ENCODE measurements at regions not wholly inside any gene's neighbourhood (a gene's known extent, or its start where the extent isn't known, plus 50 kb on each side); places are given as distances from the start of the nearest gene placed in this dataset.
A peak's percentile ranks its signal among the peaks of the same experiment; 100 is the strongest.

DNA sequence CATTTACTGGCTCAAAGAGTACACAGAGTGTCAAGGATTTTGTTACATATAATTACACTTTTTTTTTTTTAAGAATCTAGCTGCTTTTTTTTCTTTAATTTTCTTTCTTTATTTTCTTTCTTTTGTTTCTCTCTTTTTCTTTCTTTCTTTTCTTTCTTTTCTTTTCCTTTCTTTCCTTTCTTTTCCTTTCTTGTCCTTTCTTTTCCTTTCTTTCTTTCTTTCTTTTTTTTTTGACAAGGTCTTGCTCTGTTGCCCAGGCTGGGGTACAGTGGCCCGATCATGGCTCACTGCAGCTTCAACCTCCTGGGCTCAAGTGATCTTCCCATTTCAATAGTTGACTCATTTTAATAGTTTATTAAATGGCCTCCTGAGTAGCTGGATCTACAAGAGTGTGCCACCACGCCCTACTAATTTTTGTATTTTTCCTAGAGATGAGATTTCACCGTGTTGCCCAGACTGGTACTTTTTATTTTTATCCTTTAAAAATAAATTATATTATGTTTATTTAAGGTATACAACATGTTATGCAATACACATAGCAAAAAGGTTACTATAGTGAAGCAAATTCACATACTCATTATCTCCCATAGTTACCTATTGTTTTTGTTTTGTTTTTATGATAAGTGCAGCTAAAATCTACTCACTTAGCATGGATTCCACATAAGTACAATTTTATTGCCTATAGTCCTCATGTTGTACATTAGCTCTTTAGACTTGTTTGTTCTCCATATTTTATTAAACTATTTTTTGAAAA lies 381.5 kb upstream of the KLF4 start:
- peaks cover 2% of the 10 kb centered on the region for H3K36me3 Mint-ChIP-seq
- H3K4me1 Mint-ChIP-seq = peaks cover 41 to 70% (median 51%) of the 10 kb centered on the region in 3 donors
- H3K4me3 Mint-ChIP-seq = peak overlapping the region in 1 of 4 donors; percentile 6
- H3K27me3 Mint-ChIP-seq = peaks cover 1% of the 10 kb centered on the region
- no peaks in the 10 kb centered on the region for H3K9me3 Mint-ChIP-seq
- no peak overlapping the region for H3K27ac Mint-ChIP-seq

DNA sequence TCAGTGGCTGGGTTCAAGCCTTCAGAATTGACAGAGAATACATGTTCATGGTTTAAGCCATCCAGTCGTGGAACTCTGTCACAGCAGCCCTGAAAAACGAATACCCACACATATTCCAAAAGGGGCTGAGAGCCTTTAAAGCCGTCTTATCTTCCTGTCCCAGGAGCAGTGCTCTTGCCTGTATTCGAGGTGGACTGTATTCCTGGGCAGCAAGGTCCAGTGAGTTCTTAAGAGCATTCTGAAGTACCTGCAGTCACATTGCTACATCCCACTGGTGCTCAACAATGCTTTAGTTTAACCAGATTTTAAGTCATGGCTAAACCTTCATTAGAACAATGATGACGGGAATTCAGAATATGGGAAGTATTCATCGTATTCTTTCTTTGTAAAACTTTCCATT lies 380.7 kb upstream of the KLF4 start:
- H3K4me3 Mint-ChIP-seq = peak overlapping the region in 1 of 4 donors; percentile 18
- H3K36me3 Mint-ChIP-seq = peaks cover 2% of the 10 kb centered on the region
- H3K27ac Mint-ChIP-seq = no peak overlapping the region
- H3K9me3 Mint-ChIP-seq = no peaks in the 10 kb centered on the region
- H3K27me3 Mint-ChIP-seq = peaks cover 1% of the 10 kb centered on the region
- H3K4me1 Mint-ChIP-seq = peaks cover 35 to 63% (median 45%) of the 10 kb centered on the region in 3 donors

DNA sequence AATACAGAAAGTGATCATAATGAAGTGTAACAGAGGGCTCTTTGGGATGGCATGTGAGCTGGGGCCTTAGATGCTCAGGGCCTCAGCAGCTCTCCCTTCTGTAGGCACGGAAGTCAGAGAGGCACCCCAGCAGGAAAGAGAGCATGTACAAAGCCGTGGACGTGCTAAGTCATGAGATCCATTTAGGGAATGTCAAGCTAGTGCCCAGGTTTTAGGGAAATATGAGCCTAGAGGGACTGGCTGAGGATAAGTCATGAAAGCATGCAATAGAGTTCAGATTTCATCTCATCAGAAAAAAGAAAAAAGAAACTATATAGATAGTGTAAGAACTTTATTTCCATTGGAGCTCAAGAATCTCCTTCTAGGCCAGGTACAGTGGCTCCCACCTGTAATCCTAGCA lies 379.5 kb upstream of the KLF4 start:
- Mint-ChIP-seq H3K4me3 (peak overlapping the region in 1 of 4 donors; percentile 38), H3K4me1 (peaks cover 24 to 52% (median 34%) of the 10 kb centered on the region in 3 donors), H3K36me3 (peaks cover 2% of the 10 kb centered on the region), H3K27ac (peak overlapping the region in 1 of 3 donors; percentile 1), H3K27me3 (no peaks in the 10 kb centered on the region), H3K9me3 (no peaks in the 10 kb centered on the region)

DNA sequence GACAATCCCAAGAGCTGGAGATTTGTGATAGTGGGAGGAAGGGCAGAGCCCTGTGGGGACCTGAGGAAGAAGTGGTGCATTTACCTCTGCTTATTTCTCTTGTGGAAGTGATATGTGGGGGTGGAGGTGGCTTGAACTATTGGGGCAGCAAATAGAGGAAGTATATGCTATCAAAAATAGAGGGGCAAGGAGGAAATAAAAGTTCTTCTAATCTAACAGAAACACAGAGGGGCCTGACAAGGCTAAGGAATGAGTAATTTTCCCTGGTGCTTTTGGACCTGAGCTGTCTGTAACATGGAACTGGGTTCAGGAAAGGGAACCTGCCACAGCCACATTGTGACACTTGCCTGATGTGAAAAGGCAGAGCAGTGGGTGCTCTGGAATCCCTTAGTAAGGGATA lies 378.6 kb upstream of the KLF4 start:
- Mint-ChIP-seq H3K27me3 (no peaks in the 10 kb centered on the region), H3K27ac (peak overlapping the region in 2 of 3 donors; percentile 1 to 90), H3K9me3 (no peaks in the 10 kb centered on the region), H3K4me3 (peak overlapping the region in 2 of 4 donors; percentile 85 to 86), H3K36me3 (peaks cover 2% of the 10 kb centered on the region), H3K4me1 (peaks cover 21 to 45% (median 32%) of the 10 kb centered on the region in 3 donors)

DNA sequence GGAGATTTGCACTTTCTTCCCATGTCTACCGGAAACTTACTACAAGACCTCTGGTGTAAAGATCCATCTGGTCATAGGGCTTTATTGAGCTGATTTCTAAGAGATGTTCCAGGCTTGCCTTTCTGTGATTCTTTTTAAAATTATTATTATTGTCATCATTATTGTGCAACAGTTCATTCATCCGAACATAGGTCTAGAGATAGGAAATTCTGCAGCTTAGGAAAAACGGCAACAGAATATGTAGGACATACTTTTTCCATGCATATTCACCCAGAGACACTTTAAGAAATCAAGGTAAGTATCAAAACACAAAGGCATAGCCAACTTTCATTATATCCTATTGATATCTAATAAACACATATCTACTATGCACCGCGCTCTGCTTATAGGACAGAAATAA lies 378.2 kb upstream of the KLF4 start:
- Mint-ChIP-seq H3K4me3 (peak overlapping the region in 2 of 4 donors; percentile 85 to 86), H3K36me3 (peaks cover 2% of the 10 kb centered on the region), H3K9me3 (no peaks in the 10 kb centered on the region), H3K27me3 (no peaks in the 10 kb centered on the region), H3K27ac (peak overlapping the region in 2 of 3 donors; percentile 1 to 90), H3K4me1 (peaks cover 21 to 42% (median 32%) of the 10 kb centered on the region in 3 donors)

DNA sequence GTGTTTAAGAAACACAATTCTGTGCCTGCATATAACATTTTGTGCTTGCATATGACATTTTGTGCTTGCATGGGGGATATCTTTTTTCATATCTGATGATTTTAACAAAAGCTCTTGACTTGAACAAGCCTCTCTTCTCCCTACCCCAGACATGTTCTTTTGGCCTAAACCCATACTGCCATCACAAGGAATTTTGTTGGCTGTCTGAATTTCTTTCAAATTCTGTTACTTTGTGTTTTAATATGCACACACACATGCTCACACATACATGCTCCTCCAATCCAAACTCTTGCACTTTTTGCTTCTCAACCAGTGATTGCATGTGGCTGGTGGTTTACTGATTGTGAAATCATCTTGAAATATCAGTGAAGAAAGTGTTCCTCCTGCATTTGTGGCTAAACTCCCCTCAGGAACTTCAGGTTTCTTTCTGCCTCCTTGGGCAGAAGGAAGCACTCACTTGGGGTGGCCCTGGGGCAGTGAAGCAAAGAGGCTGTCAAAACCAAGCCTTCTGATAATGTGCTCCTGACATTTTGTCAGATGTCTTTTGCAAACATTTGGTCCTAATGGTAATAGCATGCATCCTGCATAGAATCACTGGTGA lies 377.2 kb upstream of the KLF4 start:
- H3K9me3 Mint-ChIP-seq = no peaks in the 10 kb centered on the region
- peak overlapping the region in 2 of 4 donors; percentile 63 to 90 for H3K4me3 Mint-ChIP-seq
- H3K27me3 Mint-ChIP-seq = no peaks in the 10 kb centered on the region
- peaks cover 5% of the 10 kb centered on the region for H3K36me3 Mint-ChIP-seq
- peaks cover 21 to 37% (median 30%) of the 10 kb centered on the region in 3 donors for H3K4me1 Mint-ChIP-seq
- peak overlapping the region in 1 of 3 donors; percentile 84 for H3K27ac Mint-ChIP-seq

DNA sequence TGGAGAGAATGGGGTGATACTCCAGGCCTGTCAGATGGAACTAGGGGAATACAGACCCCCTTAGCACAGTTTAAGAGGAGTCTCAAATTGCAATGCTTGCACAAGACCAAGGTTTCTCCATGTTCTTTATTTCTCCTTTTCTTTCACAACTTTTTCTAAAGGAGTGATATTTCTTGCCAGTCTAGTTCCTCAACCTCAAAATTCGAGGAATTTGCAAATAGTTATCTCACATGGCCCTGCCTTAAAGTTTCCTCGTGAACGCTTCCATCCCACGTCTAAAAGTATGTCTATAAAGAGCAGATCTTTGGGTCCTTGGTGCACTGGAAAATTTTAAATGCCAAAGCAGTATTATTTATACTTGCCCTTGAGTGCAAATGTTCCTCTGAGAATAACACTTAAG lies 373.8 kb upstream of the KLF4 start:
- H3K27me3 Mint-ChIP-seq = no peaks in the 10 kb centered on the region
- peaks cover 17 to 19% (median 19%) of the 10 kb centered on the region in 3 donors for H3K4me1 Mint-ChIP-seq
- peaks cover 2% of the 10 kb centered on the region for H3K36me3 Mint-ChIP-seq
- H3K27ac Mint-ChIP-seq = no peak overlapping the region
- H3K4me3 Mint-ChIP-seq = no peak overlapping the region
- H3K9me3 Mint-ChIP-seq = no peaks in the 10 kb centered on the region

DNA sequence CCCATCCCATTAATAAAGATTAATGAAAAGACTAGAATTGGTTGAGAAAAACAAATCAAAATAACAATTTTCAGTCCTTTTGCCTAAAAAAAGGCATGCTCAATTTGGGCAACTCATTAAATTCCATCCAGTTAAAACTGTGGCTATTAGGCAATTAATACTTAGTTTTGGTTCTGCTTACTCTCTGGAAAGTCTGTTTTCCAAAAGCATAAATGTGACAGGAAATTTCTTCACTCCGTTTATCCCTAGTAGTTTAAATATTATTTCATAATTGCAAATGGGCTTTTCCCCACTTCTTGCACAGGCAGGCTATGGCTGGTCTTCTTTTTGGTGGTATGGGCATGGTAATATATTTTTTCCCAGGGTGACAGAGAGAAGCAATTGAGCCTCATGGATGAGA lies 373.3 kb upstream of the KLF4 start:
- H3K27me3 Mint-ChIP-seq = no peaks in the 10 kb centered on the region
- H3K27ac Mint-ChIP-seq = no peak overlapping the region
- H3K9me3 Mint-ChIP-seq = peaks cover 0 to 3% (median 0%) of the 10 kb centered on the region in 3 donors
- H3K36me3 Mint-ChIP-seq = peaks cover 2% of the 10 kb centered on the region
- H3K4me1 Mint-ChIP-seq = peaks cover 12 to 14% (median 13%) of the 10 kb centered on the region in 3 donors
- H3K4me3 Mint-ChIP-seq = peak overlapping the region in 1 of 4 donors; percentile 9

DNA sequence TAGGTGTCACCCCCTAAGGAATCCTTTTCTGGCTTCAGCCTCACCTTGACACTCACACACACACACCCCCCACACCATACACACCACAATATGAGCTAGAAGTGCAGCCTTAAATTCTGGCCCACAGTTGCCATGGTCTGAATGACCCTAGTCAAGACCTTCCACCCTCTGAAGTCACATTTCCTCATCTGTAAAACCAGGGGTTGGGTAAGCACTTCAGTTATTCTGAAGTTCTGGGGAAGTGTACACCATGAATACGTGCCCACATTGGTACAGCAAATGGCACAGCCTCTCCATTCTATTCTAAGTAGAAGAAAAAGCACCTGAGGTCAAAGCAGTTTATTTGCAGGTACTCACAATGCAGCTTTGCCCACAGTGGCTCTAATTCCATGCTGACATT lies 372.8 kb upstream of the KLF4 start:
- Mint-ChIP-seq H3K9me3 (peaks cover 0 to 4% (median 0%) of the 10 kb centered on the region in 3 donors), H3K36me3 (peaks cover 2% of the 10 kb centered on the region), H3K4me3 (no peak overlapping the region), H3K27me3 (no peaks in the 10 kb centered on the region), H3K27ac (no peak overlapping the region), H3K4me1 (peaks cover 8 to 9% (median 8%) of the 10 kb centered on the region in 3 donors)

DNA sequence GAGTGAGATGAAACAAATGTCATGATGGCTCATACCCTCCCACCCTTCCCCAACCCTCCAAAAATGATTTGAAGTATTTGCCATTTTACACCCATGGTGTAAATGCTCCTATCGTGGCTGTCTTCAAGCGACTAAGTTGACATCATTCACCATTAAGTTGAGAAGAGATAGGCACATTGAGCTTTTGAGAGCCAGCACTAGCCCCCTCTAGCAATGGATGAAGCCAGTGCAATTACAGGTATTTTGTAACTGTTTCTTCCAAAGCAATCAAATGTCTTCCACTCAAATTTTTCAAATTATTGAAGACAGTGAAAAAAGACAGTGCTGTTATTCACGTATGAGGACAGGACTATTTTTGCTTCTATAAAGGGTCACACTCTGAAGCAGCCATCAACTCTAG lies 371.5 kb upstream of the KLF4 start:
- H3K27me3 Mint-ChIP-seq = no peaks in the 10 kb centered on the region
- peaks cover 2% of the 10 kb centered on the region for H3K36me3 Mint-ChIP-seq
- no peaks in the 10 kb centered on the region for H3K4me1 Mint-ChIP-seq
- peaks cover 0 to 4% (median 0%) of the 10 kb centered on the region in 3 donors for H3K9me3 Mint-ChIP-seq
- no peak overlapping the region for H3K27ac Mint-ChIP-seq
- no peak overlapping the region for H3K4me3 Mint-ChIP-seq

DNA sequence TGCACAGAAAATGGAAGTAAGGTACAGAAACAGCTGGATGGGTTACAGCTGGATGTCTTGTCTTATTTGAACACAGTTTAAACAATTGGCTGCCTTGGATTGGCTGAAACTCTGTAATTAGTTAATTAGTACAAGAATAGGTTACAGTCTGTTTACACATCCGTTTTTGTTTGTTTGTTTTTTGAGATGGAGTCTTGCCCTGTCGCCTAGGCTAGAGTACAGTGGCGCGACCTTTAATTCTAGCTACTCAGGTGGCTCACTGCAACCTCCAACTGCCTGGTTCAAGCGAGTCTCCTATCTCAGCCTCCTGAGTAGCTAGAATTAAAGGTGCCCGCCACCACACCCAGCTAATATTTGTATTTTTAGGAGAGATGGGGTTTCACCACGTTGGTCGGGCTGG lies 368.7 kb upstream of the KLF4 start:
- no peak overlapping the region for H3K4me3 Mint-ChIP-seq
- no peaks in the 10 kb centered on the region for H3K4me1 Mint-ChIP-seq
- no peak overlapping the region for H3K27ac Mint-ChIP-seq
- peaks cover 4 to 11% (median 6%) of the 10 kb centered on the region in 3 donors for H3K9me3 Mint-ChIP-seq
- no peaks in the 10 kb centered on the region for H3K27me3 Mint-ChIP-seq
- peaks cover 4% of the 10 kb centered on the region for H3K36me3 Mint-ChIP-seq

DNA sequence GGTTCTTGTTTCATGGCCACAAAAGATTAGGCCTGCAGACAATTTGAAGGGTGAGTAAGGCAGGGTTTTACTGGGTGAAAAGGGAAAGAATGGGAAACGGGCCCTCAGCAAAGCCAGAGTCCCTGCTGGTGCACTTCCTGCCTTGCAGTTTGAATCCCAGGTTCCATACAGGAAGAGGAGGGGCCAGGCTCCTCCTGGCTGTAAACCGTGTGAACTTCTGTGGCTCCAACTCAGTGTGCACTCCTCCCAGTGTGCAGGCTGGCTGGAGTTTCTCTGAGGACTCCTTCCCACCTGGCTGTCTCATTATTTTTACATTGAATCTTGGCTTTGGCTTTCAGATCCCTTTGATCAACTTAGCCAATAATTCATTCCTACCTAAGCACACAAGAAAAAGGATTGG lies 367.1 kb upstream of the KLF4 start:
- H3K36me3 Mint-ChIP-seq = peaks cover 2% of the 10 kb centered on the region
- H3K4me3 Mint-ChIP-seq = no peak overlapping the region
- no peaks in the 10 kb centered on the region for H3K4me1 Mint-ChIP-seq
- no peaks in the 10 kb centered on the region for H3K27me3 Mint-ChIP-seq
- H3K9me3 Mint-ChIP-seq = peaks cover 4 to 11% (median 8%) of the 10 kb centered on the region in 3 donors
- no peak overlapping the region for H3K27ac Mint-ChIP-seq

DNA sequence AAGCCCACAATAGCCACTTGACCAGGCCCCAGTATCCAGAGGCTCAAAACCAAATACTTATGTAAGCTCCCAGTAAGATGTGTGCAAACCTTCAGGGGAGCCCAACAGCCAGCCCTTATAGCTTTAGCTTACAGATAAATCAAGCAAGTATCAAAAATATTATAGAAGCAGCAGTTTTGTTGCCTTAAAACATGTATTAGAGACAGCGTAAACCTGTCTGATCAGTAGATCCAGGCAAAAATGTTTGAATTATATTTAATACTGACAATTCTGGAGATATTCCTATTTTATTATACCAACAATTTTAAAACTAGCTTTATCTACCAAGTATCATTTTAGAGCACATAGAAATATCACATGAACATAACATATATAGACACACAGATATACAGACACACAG lies 365.6 kb upstream of the KLF4 start:
- Mint-ChIP-seq H3K4me1 (no peaks in the 10 kb centered on the region), H3K9me3 (peaks cover 4 to 11% (median 8%) of the 10 kb centered on the region in 3 donors), H3K4me3 (no peak overlapping the region), H3K27me3 (no peaks in the 10 kb centered on the region), H3K36me3 (peaks cover 2% of the 10 kb centered on the region), H3K27ac (no peak overlapping the region)

DNA sequence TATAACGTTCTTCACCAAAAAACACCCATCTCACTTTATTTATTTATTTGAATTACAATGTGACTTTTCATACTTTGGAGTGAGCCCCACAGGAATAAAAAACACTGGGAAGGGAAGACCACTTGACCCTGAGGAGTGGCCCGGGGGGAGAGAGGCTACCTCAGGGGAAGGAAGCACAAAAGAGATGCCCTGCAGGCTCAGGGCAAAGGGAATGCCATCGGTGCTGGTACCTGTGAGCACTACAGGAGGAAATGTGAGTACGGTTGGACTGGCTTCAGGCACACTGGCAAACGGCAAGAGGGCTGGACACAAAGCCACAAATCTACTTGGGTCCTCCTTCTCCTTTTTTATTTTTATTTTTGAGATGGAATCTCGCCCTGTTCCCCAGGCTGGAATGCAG lies 363.9 kb upstream of the KLF4 start:
- Mint-ChIP-seq H3K27me3 (no peaks in the 10 kb centered on the region), H3K27ac (no peak overlapping the region), H3K4me3 (no peak overlapping the region), H3K9me3 (peaks cover 4 to 11% (median 8%) of the 10 kb centered on the region in 3 donors), H3K36me3 (peaks cover 2% of the 10 kb centered on the region), H3K4me1 (no peaks in the 10 kb centered on the region)

DNA sequence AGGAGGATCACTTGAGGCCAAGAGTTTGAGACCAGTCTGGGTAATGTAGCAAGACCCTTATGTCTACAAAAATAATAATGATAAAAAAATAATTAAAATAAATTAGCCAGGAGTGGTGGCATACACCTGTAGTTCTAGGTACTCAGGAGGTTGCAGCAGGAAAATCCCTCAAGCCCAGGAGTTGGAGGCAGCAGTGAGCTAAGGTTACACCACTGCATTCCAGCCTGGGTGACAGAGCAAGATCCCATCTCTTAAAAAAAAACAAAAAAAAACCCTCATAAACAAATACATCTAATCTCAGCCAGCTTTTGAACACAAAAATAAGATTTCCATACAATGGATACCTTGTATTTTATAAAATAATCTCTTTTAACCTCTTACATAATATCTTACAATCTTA lies 363.3 kb upstream of the KLF4 start:
- Mint-ChIP-seq H3K27ac (no peak overlapping the region), H3K4me1 (no peaks in the 10 kb centered on the region), H3K9me3 (peaks cover 4 to 11% (median 5%) of the 10 kb centered on the region in 3 donors), H3K27me3 (no peaks in the 10 kb centered on the region), H3K36me3 (peaks cover 2% of the 10 kb centered on the region), H3K4me3 (no peak overlapping the region)

Data from IgD-negative memory B cell (primary cell).